GM19043 (cell line): ENCODE measurements at regions not wholly inside any gene's neighbourhood (a gene's known extent, or its start where the extent isn't known, plus 50 kb on each side); places are given as distances from the start of the nearest gene placed in this dataset.
"Not testable (repeated sequence)": the region's sequence is repeated elsewhere in the genome, so short reads cannot be mapped to it uniquely, and the experiment has no call there.

Source experiments
- ATAC-seq: cut with Tn5 transposase; IDR thresholded peaks from one replicate; pipeline ENCODE4 v1.9.1; 2021; ENCODE audit warnings: low read depth; ENCODE audit not compliant: unreplicated experiment

DNA sequence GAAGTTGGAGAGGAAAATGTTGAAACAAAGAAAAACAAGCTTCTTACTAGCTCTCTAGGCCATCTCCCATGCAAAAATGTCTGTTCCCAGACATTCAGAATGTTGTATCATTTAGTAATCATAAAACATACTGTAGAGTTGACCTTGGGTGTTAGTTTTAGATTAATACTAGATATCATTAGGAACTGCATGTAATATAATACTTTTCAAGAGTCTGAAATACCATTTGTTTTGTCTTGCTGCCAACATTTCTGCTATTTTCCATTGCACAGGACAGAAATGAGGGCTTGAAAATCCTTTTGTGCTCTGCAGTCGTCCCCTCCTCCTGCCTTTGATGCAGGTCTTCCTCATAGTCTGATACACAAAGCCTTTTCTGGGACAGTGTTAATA is 89.5 kb upstream of the RBMS1 start:
- no peak for ATAC-seq

DNA sequence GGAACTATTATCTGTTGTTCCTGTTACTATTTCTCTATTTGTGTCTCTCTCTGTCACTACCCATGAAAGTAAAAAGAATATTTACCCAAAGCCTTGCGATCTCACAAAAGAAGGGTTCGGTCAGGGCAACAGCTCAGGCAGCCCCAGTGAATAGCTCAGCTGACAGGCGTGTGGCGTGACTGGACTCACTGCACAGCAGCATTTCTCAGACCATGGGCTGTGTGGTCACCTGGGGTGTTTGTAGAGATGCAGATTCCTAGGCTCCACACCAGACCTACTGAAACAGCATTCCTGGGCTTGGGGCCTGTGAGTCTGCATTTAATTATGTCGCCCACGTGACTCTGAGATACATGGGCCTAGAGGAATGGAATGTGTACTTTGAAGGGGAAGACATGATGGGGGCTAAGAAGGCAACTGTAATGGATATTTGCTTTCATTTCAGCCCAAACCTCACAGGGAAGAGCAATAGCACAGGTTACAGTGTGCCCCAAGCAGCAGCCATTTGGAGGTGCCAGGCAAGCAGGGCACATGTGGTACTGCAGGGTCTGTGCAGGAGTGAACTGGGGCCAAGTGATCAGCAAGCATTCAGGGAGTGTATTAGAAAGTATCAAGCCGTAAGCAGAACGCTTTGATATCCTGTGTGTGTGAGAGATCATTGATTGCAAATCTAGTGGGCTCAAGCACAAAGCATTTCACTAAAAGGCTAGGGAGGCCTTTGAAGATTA is 90.4 kb upstream of the RBMS1 start:
- ATAC-seq, result no peak

- ATAC-seq, result no peak
Measured at GRCh38 chr2:160584972-160585494, 91.4 kb upstream of the RBMS1 start.

GRCh38 chr2:160590664-160591063 is 97.1 kb upstream of the RBMS1 start:
- no peak for ATAC-seq

DNA sequence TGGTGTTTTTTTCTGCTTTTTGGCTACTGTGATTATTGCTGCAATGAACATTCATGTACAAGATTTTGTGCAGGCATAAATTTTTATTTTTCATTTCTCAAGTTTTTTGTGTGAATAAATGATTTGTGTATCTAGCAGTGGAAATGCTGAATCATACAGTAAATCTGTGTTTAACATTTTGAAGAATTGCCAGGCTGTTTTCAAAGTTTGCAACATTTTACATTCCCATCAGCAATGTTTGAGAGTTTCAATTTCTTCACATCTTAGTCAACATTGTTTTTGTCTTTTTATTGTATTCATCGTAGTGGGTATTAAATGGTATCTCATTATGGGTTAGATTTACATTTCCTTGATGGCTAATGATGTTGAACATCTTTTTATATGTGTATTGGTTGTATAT is 98.8 kb upstream of the RBMS1 start:
- no peak for ATAC-seq

DNA sequence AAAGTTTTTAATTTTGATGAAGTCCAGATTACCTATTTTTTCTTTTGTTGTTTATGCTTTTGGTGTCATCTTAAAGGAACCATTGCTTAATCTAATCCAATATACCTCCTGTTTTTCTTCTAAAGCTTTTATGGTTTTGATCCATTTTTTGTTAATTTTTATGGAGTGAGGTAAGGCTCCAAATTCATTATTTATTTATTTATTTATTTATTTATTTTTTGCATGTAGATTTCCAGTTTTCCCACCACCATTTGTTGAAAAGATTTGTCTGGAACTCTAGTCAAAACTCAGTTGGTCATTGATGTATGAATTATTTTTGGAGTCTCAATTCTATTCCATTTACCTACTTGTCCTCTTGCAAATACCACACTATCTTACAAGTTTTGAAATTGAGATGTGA is 99.4 kb upstream of the RBMS1 start:
- ATAC-seq, result no peak

DNA sequence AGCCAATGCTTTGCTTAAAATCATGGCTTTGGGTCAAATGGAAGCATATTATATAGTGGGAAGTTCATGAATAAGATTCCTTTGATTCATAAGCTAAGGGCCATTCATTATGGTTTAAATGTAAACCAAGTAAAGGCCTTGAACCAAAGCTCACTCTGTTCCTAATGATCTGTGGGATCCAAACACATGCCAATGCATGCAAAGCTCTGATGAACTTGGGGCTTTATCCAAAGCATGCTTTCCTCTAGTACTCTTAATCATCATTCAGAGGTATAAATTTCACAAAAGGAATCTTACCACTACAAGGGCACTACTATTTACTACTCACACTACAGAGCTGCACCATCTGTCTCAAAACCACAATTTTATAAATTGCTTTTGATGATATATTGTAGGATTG is 102.8 kb upstream of the RBMS1 start:
- ATAC-seq, result no peak

DNA sequence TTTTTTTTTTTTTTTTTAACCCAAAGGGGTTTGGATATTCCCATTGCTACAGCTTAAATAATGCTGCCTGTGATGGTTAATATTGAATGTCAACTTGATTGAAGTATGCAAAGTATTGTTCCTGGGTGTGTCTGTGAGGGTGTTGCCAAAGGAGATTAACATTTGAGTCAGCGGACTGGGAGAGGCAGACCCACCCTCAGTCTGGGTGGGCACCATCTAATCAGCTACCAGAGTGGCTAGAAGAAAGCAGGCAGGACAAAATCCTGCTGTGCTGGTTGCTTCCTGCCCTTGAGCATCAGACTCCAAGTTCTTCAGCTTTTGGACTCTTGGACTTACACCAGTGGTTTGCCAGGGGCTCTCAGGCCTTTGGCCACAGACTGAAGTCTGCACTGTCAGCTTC is 106.8 kb upstream of the RBMS1 start:
- not testable (repeated sequence) for ATAC-seq

GRCh38 chr2:160602073-160602472 is 108.5 kb upstream of the RBMS1 start:
- no peak for ATAC-seq

DNA sequence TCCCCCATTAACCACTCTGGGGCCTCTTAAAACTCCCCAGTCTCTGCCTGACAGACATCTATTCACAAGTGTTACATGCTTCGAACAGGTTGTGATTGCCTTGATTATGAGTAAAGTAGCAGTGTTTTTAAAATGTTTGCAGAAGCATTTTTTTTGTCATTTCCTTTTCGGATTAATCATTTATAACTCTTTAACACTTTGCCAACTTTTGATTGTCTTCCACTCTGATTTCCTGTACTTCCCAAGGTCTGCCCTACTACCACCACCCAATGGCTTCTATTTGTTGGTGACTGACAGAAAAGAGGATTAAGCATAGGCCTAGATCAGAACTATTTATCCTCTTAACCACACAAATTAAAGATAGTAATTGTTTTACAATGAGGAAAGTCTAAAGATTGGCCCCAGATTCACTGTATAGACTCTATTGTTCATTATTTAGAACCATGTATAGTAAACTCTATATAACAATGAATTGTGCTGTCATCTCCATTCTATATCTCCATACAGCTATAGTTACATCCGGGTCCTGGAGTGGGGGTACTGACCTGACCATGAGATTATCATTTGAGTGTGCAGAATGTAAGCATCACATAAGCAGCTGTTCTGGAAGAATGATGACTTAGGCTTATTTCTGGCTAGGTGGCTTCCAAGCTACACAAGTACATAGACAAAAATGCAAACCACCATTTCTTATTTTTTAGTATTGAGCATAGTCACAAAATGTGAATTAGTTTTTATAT is 110.3 kb upstream of the RBMS1 start:
- no peak for ATAC-seq

DNA sequence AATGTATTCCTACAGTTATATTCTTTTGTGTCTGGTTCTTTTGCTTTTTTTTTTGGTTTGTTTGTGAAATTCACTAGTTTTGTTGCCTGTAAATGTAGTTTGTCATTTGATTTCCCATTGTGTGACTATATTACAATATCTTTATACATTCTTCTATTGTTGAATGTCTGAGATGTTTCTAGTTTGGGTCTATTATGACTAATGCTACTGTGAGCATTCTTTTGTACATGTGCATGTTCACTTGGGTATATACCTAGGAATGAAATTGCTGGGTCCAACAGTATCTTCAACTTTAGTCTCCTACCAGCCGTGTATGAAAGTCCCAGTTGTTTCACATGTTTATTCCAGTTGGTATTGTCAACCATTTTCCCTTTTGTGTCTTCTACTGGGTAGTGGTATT is 112.7 kb upstream of the RBMS1 start:
- ATAC-seq, result no peak

- ATAC-seq, result no peak
Measured at GRCh38 chr2:160608599-160608998, 115.0 kb upstream of the RBMS1 start.

DNA sequence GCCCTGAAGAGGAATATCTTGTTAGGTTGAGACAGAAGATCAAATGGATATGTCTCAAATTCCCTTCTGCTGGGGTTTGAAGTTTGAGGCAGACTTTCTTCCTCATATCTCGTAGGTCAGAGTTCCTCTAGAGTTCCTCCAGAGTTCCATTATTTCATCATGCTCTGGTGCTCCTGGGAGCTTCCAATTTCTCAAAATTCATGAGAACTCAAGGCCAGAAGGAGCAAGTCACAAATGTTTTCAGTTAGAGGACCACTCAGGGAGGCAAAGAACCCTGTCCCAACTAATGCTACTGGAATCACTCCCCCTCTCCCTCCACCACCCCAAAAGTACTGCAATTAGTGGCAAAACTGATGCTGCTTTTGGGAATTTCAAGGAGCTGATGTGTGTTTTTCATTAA is 115.7 kb upstream of the RBMS1 start:
- no peak for ATAC-seq

- no peak for ATAC-seq
Measured at GRCh38 chr2:160610041-160610440, 116.4 kb upstream of the RBMS1 start.

- no peak for ATAC-seq
Measured at GRCh38 chr2:160612266-160612856, 118.8 kb upstream of the RBMS1 start.

GRCh38 chr2:160613466-160614153 is 120.0 kb upstream of the RBMS1 start:
- no peak for ATAC-seq

DNA sequence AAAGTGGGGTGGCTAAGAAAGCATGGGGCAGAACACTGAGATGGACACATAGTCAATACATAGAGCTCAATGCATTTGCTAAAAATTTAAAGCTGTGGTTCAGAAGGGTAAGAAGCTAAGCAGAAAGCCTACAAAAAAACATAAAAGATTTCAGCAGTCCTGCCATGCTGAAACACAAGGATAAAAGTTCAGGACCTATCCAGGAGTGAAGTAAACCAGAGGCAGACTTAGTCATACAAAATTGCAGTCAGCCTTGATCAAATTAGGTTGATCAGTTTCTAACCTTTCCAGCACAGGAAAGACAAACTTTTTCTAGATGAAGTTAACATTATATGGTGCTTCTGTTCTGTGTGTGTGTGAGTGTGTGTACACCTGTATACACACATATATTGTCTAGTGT is 120.8 kb upstream of the RBMS1 start:
- no peak for ATAC-seq

DNA sequence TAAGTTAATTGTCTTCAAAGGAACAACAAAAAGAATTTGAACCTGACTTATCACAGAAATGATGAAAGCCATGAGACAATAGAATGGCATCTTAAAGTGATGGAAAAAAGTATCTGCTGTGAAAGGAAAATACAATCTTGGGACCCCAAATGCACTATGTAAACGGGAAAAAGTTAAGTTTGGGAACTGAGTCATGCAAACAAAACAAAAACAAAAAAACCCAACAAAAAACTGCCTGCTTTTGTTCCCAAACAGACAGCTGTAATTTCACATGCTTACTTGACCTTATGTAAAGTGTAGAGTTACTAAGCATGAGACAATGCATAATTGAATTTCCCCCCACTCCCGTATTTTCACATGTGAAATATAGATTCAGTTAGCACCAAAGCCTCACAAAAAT is 122.1 kb upstream of the RBMS1 start:
- ATAC-seq, result no peak

GRCh38 chr2:160616149-160616548 is 122.5 kb upstream of the RBMS1 start:
- ATAC-seq, result no peak

DNA sequence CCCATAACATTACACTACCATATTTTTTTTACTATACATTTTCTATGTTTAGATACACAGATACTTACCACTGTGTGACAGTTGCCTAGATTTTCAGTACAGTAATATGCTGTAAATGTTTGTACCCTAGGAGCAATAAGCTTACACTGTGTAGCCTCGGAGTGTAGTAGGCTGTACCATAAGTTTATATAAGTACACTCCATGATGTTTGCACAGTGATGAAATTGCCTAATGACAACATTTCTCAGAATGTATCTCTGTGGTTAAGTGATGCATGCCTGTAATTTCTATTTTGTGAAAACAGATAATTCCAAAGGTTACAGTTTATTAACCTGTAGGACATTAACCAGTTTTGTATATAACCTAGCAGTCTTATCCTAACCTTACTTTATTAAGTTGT is 128.1 kb upstream of the RBMS1 start:
- no peak for ATAC-seq

- not testable (repeated sequence) for ATAC-seq
Measured at GRCh38 chr2:160628020-160628637, 134.5 kb upstream of the RBMS1 start.
